Effector memory CD8-positive, alpha-beta T cell (primary cell): ENCODE measurements at regions not wholly inside any gene's neighbourhood (a gene's known extent, or its start where the extent isn't known, plus 50 kb on each side); places are given as distances from the start of the nearest gene placed in this dataset.

Experiments
- ATAC-seq: fragments of 150-1000 bp; cut with Tn5 transposase; replicated peaks from 2 replicates; pipeline ENCODE4 v1.10.0; 2021; ENCODE audit warnings: mild to moderate bottlenecking, moderate library complexity
- DNase-seq, 3 experiments: peaks; one replicate each; pipeline ENCODE4 v3.0.0; 2021
- H3K27ac Mint-ChIP-seq, 2 donors: one replicate each; pipeline ENCODE4 v1.8.0; 2022; ENCODE audit warnings: mild to moderate bottlenecking in 2 of 2, mixed read lengths in 2 of 2, moderate library complexity in 2 of 2
- H3K27me3 Mint-ChIP-seq, 2 donors: one replicate each; pipeline ENCODE4 v1.8.0; 2022; ENCODE audit warnings: mixed read lengths in 2 of 2
- H3K36me3 Mint-ChIP-seq: one replicate; pipeline ENCODE4 v1.8.0; 2022; ENCODE audit warnings: mild to moderate bottlenecking, moderate library complexity, mixed read lengths; ENCODE audit not compliant: insufficient read depth
- H3K4me1 Mint-ChIP-seq, 2 donors: one replicate each; pipeline ENCODE4 v1.8.0; 2022; ENCODE audit warnings: low read depth in 2 of 2, mixed read lengths in 2 of 2
- H3K4me3 Mint-ChIP-seq, 2 donors: one replicate each; pipeline ENCODE4 v1.8.0; 2022; ENCODE audit warnings: mild to moderate bottlenecking in 2 of 2, mixed read lengths in 2 of 2, moderate library complexity in 2 of 2
- H3K9me3 Mint-ChIP-seq, 2 donors: one replicate each; pipeline ENCODE4 v1.8.0; 2022; ENCODE audit warnings: mixed read lengths in 2 of 2

GRCh38 chr7:159246702-159247480 lies 102.2 kb upstream of the VIPR2 start:
- Mint-ChIP-seq H3K9me3 (no peaks in the 10 kb centered on the region), H3K27me3 (no peaks in the 10 kb centered on the region), H3K4me1 (peaks cover 8 to 22% of the 10 kb centered on the region in 2 donors), H3K4me3 (no peak overlapping the region), H3K36me3 (no peaks in the 10 kb centered on the region), H3K27ac (peak overlapping the region; percentile 23 to 46)
- DNase-seq (no peak), ATAC-seq (no peak)

GRCh38 chr7:159240962-159241361 lies 96.3 kb upstream of the VIPR2 start:
- Mint-ChIP-seq H3K4me3 (no peak overlapping the region), H3K4me1 (peaks cover 0 to 2% of the 10 kb centered on the region in 2 donors), H3K27ac (no peak overlapping the region), H3K36me3 (no peaks in the 10 kb centered on the region), H3K27me3 (peaks cover 9 to 16% of the 10 kb centered on the region in 2 donors), H3K9me3 (no peaks in the 10 kb centered on the region)
- DNase-seq (no peak), ATAC-seq (no peak)

- peaks cover 13 to 21% of the 10 kb centered on the region in 2 donors for H3K27me3 Mint-ChIP-seq
- no peak overlapping the region for H3K4me3 Mint-ChIP-seq
- no peak for ATAC-seq
- H3K27ac Mint-ChIP-seq = no peak overlapping the region
- no peaks in the 10 kb centered on the region for H3K36me3 Mint-ChIP-seq
- DNase-seq = no peak
- H3K4me1 Mint-ChIP-seq = peaks cover 0 to 2% of the 10 kb centered on the region in 2 donors
- no peaks in the 10 kb centered on the region for H3K9me3 Mint-ChIP-seq
These were observed 94.4 kb upstream of the VIPR2 start for GRCh38 chr7:159239028-159239427.

- H3K9me3 Mint-ChIP-seq = no peaks in the 10 kb centered on the region
These were observed 93.9 kb upstream of the VIPR2 start for GRCh38 chr7:159238541-159238940.

GRCh38 chr7:159237022-159237653 lies 92.5 kb upstream of the VIPR2 start:
- H3K27ac Mint-ChIP-seq = no peak overlapping the region
- H3K27me3 Mint-ChIP-seq = peaks cover 13 to 21% of the 10 kb centered on the region in 2 donors
- H3K4me1 Mint-ChIP-seq = peaks cover 0 to 2% of the 10 kb centered on the region in 2 donors
- ATAC-seq (no peak), DNase-seq (no peak)
- no peaks in the 10 kb centered on the region for H3K36me3 Mint-ChIP-seq
- no peak overlapping the region for H3K4me3 Mint-ChIP-seq
- no peaks in the 10 kb centered on the region for H3K9me3 Mint-ChIP-seq

More at GRCh38 chr7:159238541-159238940, 93.9 kb upstream of the VIPR2 start:
- peaks cover 13 to 21% of the 10 kb centered on the region in 2 donors for H3K27me3 Mint-ChIP-seq
- no peak overlapping the region for H3K27ac Mint-ChIP-seq
- no peak for DNase-seq
- no peak for ATAC-seq
- H3K4me3 Mint-ChIP-seq = no peak overlapping the region
- H3K4me1 Mint-ChIP-seq = peaks cover 0 to 2% of the 10 kb centered on the region in 2 donors
- no peaks in the 10 kb centered on the region for H3K36me3 Mint-ChIP-seq

GRCh38 chr7:159231017-159231416 lies 86.3 kb upstream of the VIPR2 start:
- DNase-seq (no peak), ATAC-seq (no peak)
- H3K9me3 Mint-ChIP-seq = no peaks in the 10 kb centered on the region
- H3K27me3 Mint-ChIP-seq = peaks cover 4 to 5% of the 10 kb centered on the region in 2 donors
- H3K4me3 Mint-ChIP-seq = no peak overlapping the region
- no peaks in the 10 kb centered on the region for H3K4me1 Mint-ChIP-seq
- H3K36me3 Mint-ChIP-seq = no peaks in the 10 kb centered on the region
- H3K27ac Mint-ChIP-seq = no peak overlapping the region

GRCh38 chr7:159229683-159230475 lies 85.2 kb upstream of the VIPR2 start:
- Mint-ChIP-seq H3K9me3 (no peaks in the 10 kb centered on the region), H3K27me3 (no peaks in the 10 kb centered on the region), H3K4me3 (no peak overlapping the region), H3K4me1 (no peaks in the 10 kb centered on the region), H3K27ac (no peak overlapping the region), H3K36me3 (no peaks in the 10 kb centered on the region)
- no peak for ATAC-seq
- DNase-seq = no peak

GRCh38 chr7:159227433-159227832 lies 82.8 kb upstream of the VIPR2 start:
- DNase-seq = no peak

GRCh38 chr7:159226011-159226702 lies 81.5 kb upstream of the VIPR2 start:
- no peak overlapping the region for H3K4me3 Mint-ChIP-seq
- no peaks in the 10 kb centered on the region for H3K36me3 Mint-ChIP-seq
- DNase-seq (no peak), ATAC-seq (no peak)
- no peaks in the 10 kb centered on the region for H3K4me1 Mint-ChIP-seq
- no peak overlapping the region for H3K27ac Mint-ChIP-seq
- H3K9me3 Mint-ChIP-seq = no peaks in the 10 kb centered on the region
- no peaks in the 10 kb centered on the region for H3K27me3 Mint-ChIP-seq

More at GRCh38 chr7:159227433-159227832, 82.8 kb upstream of the VIPR2 start:
- H3K36me3 Mint-ChIP-seq = no peaks in the 10 kb centered on the region
- no peak overlapping the region for H3K27ac Mint-ChIP-seq
- ATAC-seq = no peak
- H3K27me3 Mint-ChIP-seq = no peaks in the 10 kb centered on the region
- H3K4me3 Mint-ChIP-seq = no peak overlapping the region
- no peaks in the 10 kb centered on the region for H3K4me1 Mint-ChIP-seq
- no peaks in the 10 kb centered on the region for H3K9me3 Mint-ChIP-seq

- Mint-ChIP-seq H3K4me1 (no peaks in the 10 kb centered on the region), H3K4me3 (no peak overlapping the region), H3K9me3 (no peaks in the 10 kb centered on the region), H3K36me3 (no peaks in the 10 kb centered on the region), H3K27me3 (peaks cover 0 to 20% of the 10 kb centered on the region in 2 donors), H3K27ac (no peak overlapping the region)
- DNase-seq = no peak
- no peak for ATAC-seq
These were observed 73.9 kb upstream of the VIPR2 start for GRCh38 chr7:159218607-159219006.

- no peaks in the 10 kb centered on the region for H3K9me3 Mint-ChIP-seq
- H3K27ac Mint-ChIP-seq = peak overlapping the region in 1 of 2 donors; percentile 15
These were observed 73.5 kb upstream of the VIPR2 start for GRCh38 chr7:159218170-159218569.

GRCh38 chr7:159215076-159215475 lies 70.4 kb upstream of the VIPR2 start:
- H3K27me3 Mint-ChIP-seq = peaks cover 0 to 20% of the 10 kb centered on the region in 2 donors
- H3K4me1 Mint-ChIP-seq = peaks cover 3 to 4% of the 10 kb centered on the region in 2 donors
- H3K27ac Mint-ChIP-seq = no peak overlapping the region
- ATAC-seq = no peak
- no peak overlapping the region for H3K4me3 Mint-ChIP-seq
- H3K9me3 Mint-ChIP-seq = no peaks in the 10 kb centered on the region
- no peak for DNase-seq
- H3K36me3 Mint-ChIP-seq = no peaks in the 10 kb centered on the region

More at GRCh38 chr7:159218170-159218569, 73.5 kb upstream of the VIPR2 start:
- H3K4me3 Mint-ChIP-seq = no peak overlapping the region
- no peaks in the 10 kb centered on the region for H3K36me3 Mint-ChIP-seq
- H3K4me1 Mint-ChIP-seq = no peaks in the 10 kb centered on the region
- no peak for ATAC-seq
- peaks cover 0 to 20% of the 10 kb centered on the region in 2 donors for H3K27me3 Mint-ChIP-seq
- DNase-seq = no peak

GRCh38 chr7:159213253-159213652 lies 68.6 kb upstream of the VIPR2 start:
- Mint-ChIP-seq H3K9me3 (no peaks in the 10 kb centered on the region), H3K36me3 (no peaks in the 10 kb centered on the region), H3K4me1 (peaks cover 3 to 4% of the 10 kb centered on the region in 2 donors), H3K27ac (no peak overlapping the region), H3K27me3 (peaks cover 0 to 20% of the 10 kb centered on the region in 2 donors), H3K4me3 (no peak overlapping the region)
- ATAC-seq (no peak), DNase-seq (no peak)
